NCI-H128 (cell line): ENCODE measurements at regions not wholly inside any gene's neighbourhood (a gene's known extent, or its start where the extent isn't known, plus 50 kb on each side); places are given as distances from the start of the nearest gene placed in this dataset.
"Not testable (repeated sequence)": the region's sequence is repeated elsewhere in the genome, so short reads cannot be mapped to it uniquely, and the experiment has no call there.

Source experiments
- DNase-seq: peaks from one replicate; lab custom pipeline; 2025; ENCODE audit not compliant: unreplicated experiment; lab: John Stamatoyannopoulos, UW

DNA sequence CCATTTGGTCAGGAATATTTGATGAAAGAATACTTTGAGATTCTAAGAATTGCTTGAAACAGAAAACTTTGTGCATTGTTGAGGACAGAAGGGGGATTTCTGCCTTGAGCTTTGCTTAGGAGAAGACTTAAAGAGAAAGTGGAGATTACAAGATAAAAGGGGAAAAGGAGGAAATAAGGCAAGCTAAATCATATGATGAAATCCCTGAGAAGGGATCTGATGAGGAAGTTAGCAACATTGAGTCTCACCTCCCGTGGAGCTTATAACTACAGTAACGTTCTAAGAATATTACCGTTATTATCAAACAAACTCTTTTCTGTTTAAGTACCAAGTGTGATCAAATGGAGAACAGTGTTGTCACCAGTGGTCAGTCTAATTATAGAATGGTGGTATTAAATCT lies 414.7 kb upstream of the NAALADL2 start:
- no peak for DNase-seq

DNA sequence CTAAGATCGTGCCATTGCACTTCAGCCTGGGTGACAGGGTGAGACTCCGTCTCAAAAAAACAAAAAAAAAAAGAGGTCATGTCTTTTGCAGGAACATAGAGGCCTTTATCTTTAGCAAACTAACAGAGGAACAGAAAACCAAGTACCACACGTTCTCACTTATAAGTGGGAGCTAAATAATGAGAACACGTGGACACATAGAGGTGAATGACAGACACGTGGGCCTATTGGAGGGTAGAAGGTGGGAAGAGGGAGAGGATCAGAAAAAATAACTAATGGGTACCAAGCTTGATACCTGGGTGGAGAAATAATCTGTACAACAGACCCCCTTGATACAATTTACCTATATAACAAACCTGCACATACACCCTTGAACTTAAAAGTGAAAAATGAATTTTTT lies 401.4 kb upstream of the NAALADL2 start:
- no peak for DNase-seq

DNA sequence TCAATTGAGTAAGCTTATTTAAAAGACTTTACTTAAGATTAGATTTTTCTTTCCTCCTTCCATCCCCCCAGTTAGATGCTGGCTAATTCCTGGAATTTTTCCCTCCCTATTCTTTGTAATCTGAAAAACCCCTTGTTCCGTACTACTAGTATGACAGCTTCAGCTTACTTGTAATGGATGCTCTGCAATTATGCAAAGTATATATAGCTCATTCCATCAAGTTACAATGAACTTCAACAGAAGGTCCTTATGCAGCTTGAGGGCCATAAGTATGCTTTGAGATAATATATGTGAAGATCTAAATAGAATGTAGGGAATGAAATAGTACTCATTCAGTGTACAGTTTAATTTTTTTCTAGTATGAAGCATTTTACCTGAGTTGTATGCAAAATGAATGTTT lies 398.3 kb upstream of the NAALADL2 start:
- DNase-seq = no peak

DNA sequence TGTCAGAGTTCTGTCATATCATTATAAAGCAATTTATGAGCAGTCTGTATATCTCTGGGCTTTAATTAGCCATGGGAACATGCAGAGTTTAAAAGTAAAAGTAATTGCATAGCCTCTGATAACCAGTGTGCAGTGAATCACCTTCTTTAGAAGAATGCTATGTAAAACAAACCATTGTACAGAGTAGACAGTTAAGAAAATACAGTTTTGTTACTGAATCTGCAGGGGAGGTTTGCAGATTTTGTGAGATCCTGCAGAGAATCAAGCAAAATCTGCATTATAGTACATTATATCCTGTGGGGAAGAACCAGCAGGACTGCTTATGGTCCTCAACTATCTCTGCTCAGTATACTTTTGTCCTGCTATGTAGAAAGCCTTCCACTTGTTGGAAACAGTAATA lies 396.2 kb upstream of the NAALADL2 start:
- no peak for DNase-seq

DNA sequence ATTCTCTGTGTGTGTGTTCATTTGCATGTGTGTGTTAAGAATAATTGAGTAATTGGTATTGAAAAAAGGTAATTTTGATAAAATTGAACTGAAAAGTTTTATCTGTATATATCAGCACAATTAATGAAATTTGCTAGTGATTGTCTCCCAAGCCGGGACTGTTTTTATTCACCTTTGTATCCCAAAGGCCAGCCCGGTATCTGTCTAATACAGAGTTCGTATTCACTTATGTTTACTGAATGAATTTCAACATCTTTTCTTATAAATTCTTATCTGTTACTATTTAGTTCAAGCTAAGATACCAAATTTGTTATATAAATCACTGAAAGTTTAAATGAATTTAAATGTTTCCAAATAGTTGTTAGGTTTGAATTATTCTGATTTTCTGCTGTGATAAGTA lies 394.0 kb upstream of the NAALADL2 start:
- no peak for DNase-seq

DNA sequence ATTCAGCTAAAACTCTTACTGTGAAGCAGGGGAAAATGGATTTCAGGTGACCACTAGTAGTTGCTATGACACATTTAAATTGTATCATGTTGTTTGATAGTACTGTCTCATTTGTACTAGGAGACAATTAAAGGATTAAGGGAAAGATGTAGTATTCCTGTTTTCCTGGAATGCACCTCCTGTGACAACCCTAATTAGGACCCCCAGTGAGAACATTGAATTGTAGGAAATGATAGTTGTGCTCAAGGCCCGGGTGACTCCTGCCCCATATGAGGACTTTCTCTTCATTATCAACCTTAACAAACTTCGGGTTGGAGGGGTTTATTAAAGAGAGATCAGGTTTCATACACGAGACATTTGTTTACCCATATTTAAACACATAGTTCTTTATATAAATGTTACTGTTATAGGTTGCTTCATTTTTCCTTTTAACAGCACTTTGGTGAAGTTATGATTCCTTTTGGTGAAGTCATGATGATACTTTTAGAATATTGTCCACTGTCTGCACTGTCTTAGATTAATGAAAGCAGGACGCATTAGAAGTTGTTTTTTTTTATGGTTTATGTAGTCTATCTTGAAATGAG lies 392.6 kb upstream of the NAALADL2 start:
- no peak for DNase-seq

DNA sequence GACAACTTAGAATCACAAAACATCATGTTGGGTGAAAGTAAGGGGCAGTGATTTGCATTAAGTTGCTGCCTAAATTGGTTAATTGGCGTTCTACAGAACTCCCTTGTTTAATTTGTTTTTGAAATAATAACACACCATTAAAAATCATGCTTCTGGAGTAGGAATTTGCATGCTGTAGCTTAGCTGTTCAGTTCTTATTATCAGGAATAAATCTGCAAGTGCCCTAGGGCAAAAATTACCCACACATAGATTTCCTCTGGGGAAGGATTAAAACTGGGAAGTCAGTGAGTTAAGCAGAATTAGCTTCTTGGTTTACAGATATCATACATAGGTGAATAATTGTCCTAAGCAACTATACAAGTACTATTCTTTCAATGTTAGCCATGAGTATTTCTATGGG lies 381.6 kb upstream of the NAALADL2 start:
- DNase-seq = no peak

DNA sequence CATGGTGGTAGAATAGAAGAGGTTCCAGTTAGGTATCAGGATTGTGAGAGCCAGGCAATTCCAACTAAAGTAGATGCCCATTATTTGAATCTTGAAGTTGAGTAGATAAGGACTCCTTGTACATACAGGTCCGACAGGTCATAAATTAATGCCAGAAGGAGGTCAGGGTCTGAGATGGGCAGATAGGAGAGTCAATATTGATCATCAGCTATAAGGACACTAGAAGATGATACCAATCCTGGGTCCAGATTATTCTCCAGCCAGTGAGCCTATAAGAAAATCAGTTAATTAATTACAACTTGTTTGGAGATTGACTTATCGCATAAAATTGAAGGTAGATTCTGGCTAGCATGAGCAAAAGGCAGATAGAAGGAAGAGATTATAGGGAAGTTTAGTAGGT lies 378.4 kb upstream of the NAALADL2 start:
- no peak for DNase-seq

DNA sequence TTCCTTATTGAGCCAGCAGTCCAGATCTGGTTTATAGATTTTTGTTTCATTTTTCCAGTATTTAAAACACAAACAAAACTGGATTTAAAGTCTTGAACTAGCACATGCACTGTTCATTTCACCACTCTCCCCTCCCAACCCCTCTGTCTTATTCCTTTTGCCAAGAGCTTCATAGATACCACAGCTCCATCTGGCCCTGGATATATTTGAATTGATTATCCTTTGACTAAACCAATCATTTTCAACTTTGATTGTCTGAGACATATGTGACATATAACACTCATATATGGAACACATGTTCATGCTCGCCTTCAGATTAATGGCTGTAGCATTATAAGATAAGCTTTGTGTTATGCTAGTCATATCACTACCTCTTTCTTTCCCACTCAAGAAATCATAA lies 376.6 kb upstream of the NAALADL2 start:
- DNase-seq = no peak

DNA sequence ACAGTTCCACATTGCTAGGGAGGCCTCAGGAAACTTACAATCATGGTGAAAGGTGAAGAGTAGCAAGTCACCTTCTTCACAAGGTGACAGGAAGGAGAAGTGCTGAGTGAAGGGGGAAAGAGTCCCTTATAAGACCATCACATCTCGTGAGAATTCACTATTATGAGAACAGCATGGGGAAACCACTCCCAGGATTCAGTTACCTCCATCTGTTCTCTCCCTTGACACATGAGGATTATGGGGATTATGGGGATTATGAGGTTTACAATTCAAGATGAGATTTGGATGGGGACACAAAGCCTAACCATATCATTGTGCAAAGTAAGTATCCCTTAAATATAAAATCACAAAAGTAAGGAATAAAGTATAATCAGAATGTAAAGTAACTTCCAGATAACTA lies 375.9 kb upstream of the NAALADL2 start:
- DNase-seq = no peak

DNA sequence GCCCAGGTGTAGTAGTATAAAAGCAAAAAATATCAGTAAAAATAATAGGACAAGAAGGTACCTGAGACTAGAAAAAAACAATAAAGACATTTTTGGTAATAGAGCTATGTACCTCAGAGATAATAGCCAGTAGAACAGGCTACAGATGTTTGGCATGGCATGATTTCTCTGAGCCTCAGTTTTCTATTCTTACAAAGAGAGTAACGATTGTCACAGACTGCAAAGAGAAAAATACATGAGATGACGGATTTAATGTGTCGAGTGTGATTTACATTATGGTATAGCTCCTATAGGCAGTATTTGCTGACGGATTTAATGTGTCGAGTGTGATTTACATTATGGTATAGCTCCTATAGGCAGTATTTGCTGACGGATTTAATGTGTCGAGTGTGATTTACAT lies 375.3 kb upstream of the NAALADL2 start:
- not testable (repeated sequence) for DNase-seq

DNA sequence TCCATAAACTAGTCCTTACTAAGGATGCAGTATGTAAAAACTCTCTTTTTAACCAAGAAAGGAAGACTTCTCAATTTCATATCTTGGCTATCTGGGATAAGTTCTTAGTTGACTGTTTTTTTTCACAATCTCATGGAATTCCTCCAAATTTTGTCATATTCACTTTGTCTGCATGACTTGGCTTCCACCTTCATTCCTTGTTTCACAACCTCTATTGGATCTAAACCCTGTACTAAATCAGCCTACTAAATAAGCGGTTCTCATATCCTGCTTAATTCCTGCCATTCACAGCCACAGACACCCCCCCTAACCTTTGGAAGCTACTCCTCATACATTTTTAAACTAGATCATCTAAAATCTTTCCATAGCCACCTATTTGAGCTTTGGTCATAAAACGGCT lies 370.6 kb upstream of the NAALADL2 start:
- no peak for DNase-seq

DNA sequence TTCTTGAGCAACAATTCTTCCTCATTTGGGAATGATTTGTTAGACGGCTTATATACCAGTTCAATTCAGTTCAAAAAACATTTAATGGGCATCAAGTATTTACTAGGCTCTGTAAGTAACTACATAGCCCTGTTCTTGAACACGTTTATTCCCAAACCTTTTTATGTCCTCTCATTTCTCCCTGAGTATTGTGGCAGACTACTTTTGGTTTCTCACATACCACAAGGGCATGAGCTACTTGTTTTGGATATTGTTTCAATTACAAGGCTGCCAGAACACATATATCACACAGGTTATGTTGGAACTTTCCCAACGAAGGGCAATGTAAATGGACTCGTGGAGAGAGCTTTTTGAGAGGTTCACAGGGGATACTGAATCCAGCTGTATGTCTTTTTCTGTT lies 363.8 kb upstream of the NAALADL2 start:
- no peak for DNase-seq

DNA sequence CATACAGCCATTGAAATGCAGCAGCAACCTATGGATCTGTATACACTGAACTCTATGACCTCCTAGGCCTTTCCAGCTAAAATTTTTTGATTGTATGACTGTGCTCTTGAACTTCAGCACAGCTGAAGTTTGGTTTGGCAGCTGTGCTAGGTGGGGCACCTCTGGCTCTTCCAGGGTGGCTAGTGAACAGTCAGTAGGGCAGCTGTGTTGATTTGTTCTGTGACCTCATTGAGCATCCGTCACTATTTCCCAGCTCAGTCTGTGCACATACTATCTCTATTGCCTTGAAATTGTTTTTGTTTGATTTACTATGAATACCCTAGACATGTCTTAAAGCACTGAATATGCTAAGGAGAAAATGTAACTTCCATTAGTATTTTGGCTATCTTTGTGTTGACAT lies 363.2 kb upstream of the NAALADL2 start:
- DNase-seq = no peak

DNA sequence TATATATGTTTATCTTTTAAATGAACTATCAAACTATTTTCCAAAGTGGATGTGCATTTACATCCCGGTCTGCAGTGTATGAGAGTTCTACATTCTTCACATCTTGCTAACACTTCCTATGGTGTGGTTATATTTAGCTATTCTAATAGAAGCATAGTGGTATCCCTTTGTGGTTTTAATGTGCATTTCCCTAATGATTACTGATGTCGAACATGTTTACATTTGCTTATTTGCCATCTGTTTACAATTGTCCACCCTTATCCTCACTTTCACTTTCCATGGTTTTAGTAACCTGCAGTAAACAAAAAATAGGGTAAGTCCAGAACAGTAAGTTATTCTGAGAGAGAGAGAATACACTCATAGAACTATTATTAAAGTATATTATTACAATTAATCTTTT lies 360.5 kb upstream of the NAALADL2 start:
- no peak for DNase-seq

DNA sequence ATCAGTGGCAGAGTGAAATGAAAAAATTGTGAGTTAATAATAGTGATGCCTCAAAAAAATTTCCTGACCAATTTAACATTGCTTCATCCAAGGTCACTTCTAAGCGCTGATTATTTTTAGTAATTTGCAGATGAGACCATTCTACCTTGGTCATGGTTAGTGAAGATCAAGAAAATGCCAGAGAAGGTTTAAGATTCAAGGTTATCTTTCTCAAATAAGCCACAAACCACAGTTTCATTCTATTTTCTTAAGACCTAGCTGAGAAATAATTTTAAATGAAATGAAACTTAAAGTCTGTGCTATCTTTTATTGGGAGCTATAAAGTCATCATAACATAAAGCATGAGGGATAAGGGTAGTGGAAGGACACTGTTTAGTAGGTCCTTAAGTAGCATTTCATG lies 353.9 kb upstream of the NAALADL2 start:
- DNase-seq = no peak

DNA sequence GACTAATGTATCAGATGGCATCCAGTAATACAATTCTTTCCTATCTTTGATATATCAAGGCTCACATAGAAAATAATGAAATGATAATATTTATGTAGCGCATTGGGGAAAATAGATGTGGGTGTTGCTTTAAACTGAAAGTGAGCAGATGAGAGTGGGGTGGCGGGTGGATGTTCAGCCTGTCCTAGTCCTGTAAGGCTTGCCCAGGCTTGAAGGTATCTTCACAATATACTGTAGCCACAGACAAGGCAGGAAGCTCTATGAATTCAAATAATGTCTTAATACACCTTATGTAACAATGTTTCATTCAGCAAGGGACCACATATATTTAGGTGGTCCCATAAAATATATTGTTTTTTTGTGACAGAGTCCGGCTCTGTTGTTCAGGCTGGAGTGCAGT lies 334.9 kb upstream of the NAALADL2 start:
- no peak for DNase-seq

DNA sequence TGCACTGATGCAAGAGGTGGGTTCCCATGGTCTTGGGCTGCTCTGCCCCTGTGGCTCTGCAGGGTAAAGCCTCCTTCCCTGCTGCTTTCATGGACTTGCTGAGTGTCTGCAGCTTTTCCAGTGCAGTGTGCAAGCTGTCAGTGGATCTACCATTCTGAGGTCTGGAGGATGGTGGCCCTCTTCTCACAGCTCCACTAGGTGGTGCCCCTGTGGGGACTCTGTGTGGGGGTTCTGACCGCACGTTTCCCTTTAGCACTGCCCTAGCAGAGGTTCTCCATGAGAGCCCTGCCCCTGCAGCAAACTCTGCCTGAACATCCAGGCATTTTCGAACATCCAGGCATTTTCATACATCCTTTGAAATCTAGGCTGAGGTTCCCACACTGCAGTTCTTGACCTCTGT lies 329.8 kb upstream of the NAALADL2 start:
- DNase-seq = no peak

DNA sequence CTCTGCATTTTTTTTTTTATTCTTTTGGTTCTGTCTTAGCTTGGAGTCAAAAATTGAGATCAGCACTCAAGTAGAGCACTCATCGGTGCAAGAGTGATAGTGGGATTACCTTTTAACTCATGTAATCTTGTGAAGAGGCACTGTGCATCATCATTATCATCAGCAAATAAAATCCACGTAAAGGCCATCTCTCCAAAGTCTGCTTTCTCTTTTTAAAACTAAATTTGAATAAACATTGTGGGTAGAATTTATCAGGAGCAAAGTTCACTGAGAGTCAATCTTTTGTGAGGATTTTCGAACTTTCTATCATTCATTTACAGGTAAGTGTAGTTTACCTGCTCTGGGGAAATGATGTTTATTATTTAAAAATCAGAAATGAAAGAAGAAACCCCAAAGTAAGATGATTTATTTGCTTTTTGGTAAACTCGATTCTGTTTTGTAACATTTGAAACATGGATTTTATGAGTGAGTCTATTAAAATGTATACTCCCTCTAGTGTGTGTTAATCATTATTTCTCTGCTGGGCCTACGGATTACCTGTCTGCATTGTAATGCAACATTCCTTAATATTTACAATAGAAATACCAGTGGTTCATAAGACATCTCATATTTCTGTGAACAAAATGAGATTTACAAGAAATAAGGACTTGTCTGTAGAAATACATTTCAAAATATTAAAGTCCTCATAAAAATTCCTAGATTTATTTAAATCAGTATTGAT lies 327.7 kb upstream of the NAALADL2 start:
- no peak for DNase-seq

DNA sequence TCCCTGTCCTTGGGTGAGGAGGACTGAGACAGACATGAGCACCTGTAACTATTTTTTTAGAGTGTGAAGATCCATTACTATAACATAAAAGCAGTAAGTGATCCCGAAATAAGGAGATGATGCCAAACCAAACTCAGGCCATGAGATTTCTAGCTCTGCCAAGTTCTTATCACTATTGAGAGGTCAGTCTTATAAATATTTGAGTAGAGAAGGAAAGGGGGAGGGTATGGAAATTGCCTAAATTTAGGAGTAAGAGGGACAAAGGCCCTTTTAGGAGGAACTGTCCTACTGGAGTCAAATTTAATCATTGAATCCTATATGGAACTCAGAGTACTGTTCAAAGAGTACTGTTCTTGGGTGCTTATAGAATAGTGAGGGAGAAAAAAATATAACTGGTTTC lies 326.9 kb upstream of the NAALADL2 start:
- no peak for DNase-seq

DNA sequence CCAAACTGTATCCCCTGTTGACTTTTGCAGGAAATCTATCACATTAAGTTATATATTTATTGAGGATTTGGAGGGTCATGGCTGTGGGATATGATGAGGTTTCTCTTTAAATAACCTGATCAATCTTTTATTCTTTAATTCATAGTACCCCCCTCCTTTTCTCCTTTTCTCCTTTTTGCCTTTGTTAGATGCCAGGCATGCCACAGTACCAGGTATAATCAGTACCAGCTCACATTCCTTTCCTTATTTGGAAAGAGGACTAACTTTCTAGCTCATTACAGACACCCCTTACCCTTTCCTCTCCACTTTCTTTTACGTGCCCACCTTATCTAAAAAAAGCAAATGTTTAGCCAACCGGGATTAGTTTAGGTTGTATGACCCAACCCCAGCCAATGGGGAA lies 326.4 kb upstream of the NAALADL2 start:
- no peak for DNase-seq

DNA sequence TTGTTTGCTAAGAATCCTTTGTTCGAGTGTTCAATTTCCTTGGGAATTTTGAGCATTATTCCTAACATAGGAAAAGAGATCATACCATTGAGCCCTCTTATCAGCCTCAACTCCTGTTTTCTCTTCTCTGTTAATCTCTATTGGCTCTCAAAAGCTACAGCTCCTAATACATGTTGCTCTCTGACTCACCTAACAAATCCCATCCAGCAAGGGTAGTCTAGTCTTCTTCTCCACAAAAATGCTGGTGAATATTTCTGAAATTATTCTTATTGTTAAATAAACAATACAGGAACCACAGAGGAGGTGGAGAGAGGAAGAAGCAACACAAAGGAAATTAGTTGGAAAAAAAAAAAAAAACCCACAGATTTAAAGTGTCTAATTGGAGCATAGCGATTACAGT lies 325.8 kb upstream of the NAALADL2 start:
- DNase-seq = no peak

DNA sequence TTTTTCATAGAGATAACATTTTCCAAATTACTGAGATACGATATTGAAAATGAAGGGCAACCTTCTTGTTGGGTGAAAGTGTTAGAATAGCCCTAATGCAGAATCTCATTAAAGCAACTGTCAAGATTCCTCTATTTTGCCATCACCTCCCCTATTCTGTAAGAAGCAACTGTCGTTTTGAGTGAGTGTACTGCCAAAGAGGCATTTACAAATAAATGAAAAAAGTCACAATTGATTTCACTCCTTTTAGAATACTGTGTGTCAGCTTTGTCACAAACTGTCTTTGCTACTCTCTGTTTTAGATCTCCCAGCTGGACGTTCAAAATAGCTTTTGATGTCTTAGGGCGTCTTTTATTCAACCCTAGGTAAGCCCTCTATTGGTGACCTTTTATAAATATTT lies 322.8 kb upstream of the NAALADL2 start:
- no peak for DNase-seq
